GM12875 (cell line): ENCODE measurements at regions not wholly inside any gene's neighbourhood (a gene's known extent, or its start where the extent isn't known, plus 50 kb on each side); places are given as distances from the start of the nearest gene placed in this dataset.

ENCODE experiments used
- H3K4me3 ChIP-seq: one replicate; pipeline ENCODE4 v1.5.1; 2011; ENCODE audit warnings: low read depth, low read length, control low read depth
- CTCF ChIP-seq: IDR thresholded peaks from 2 replicates; pipeline ENCODE4 v1.5.1; 2011; ENCODE audit warnings: low read depth, mild to moderate bottlenecking, control low read depth, inconsistent platforms, low read length, moderate library complexity, borderline replicate concordance; ENCODE audit not compliant: insufficient read depth

DNA sequence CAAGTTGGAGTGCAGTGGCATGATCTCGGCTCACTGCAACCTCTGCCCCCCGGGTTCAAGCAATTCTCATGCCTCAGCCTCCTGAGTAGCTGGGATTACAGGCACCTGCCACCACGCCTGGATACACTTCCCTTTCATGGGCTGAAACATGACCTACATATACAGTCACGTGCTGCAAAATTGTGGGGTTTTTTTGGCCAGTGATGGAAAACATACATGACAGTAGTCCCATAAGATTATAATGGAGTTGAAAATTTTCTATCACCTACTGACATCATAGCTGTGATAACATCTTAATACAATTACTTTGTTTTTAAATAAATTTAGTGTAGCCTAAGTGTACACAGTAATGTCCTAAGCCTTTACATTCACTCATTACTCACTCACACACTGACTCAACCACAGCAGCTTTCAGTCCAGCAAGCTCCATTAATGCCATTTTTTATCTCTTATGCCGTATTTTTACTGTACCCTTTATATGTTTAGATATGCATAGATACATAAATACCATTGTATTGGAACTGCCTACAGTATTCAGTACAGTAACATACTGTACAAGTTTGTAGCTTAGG, 79.9 kb upstream of the TMEM196 start:
- no peak overlapping the region for H3K4me3 ChIP-seq
- TF ChIP-seq CTCF, result no peak

DNA sequence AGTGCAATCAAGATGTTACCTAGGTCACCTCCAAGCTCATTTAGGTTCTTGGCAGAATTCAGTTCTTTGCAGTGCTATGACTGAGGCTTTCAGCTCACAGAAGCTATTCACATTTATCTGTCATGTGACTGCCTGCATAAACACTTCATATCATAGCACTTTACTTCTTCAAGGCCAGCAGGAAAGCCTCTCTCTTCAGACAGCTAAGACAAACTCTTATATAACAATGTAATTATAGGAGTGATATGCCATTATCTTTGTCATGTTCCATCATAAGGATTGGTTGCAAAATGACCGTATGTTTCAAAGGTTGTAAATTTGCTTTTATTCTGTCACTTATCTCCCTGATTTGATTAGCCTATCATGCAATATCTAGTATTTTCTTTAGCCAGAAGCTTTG, 78.8 kb upstream of the TMEM196 start:
- no peak overlapping the region for H3K4me3 ChIP-seq
- no peak for TF ChIP-seq CTCF

DNA sequence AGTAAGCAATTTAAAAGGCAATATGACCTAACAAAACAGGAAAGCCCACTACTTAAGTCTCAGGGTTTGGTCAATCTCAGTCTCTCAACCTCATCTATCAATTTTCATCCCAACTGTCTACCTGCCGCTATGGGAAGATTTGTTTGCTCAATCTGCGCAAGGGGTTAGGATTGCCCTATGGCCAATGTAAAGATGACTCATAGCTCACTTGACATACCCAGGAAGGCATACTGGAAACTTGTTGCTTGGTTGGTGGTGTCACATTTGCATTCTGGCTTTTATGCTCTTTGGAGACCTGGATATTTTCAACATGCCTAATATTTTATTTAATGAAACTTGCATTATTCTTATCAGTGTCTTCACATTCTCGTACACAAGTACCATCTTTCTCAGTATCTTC, 78.1 kb upstream of the TMEM196 start:
- no peak overlapping the region for H3K4me3 ChIP-seq

GRCh38 chr7:19834566-19834965, 61.1 kb upstream of the TMEM196 start:
- no peak for TF ChIP-seq CTCF
- H3K4me3 ChIP-seq, result no peak overlapping the region

More for the DNA sequence above, 78.1 kb upstream of the TMEM196 start:
- TF ChIP-seq CTCF, result no peak

GRCh38 chr7:19830604-19831003, 57.2 kb upstream of the TMEM196 start:
- no peak overlapping the region for H3K4me3 ChIP-seq
- TF ChIP-seq CTCF, result no peak
